Stimulated activated CD4-positive, alpha-beta T cell treated with anti-CD3 and anti-CD28 coated beads, Interleukin-15, amount 100 ng/mL, for 48 hours (primary cell): ENCODE measurements at regions not wholly inside any gene's neighbourhood (a gene's known extent, or its start where the extent isn't known, plus 50 kb on each side); places are given as distances from the start of the nearest gene placed in this dataset.
"Not testable (repeated sequence)": the region's sequence is repeated elsewhere in the genome, so short reads cannot be mapped to it uniquely, and the experiment has no call there.

Source experiments
- DNase-seq, 2 donors: peaks; one replicate each; pipeline ENCODE4 v3.0.0-alpha.2; 2020; ENCODE audit warnings: low read depth in 2 of 2

- no peak for DNase-seq
These were observed 231.3 kb downstream of the ERMARD start for GRCh38 chr6:169982461-169983386.

GRCh38 chr6:169981969-169982368, 230.5 kb downstream of the ERMARD start:
- no peak for DNase-seq

GRCh38 chr6:169981568-169981967, 230.1 kb downstream of the ERMARD start:
- no peak for DNase-seq

DNA sequence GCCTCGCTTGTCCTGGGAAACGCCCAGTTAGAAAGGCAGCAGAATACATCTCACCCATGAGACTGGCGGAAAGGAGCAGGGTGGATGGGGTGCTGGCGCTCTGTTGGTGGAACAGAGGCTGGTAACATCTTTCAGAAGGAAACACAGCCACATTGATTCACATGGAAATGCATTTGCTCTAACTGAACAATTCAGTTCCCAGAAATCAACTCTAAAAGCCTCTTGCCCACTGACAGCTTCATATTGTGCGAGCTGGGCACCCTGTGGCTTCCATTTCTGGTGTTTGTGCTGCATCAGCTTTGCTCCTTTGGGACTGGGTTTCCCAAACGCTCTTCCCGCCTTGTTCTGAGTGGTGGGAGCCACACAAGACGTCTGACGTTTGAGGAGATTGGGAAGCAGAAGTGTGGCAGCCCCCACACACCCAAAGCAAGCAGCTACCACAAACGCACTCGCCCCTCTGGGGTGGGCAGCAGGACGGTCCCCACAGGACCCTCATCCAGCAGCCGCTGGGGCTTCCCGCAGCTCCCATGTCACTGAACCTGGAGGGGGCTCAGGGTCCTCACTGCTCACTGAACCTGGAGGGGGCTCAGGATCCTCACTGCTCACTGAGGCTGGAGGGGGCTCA, 229.5 kb downstream of the ERMARD start:
- DNase-seq = no peak

GRCh38 chr6:169979873-169980432, 228.5 kb downstream of the ERMARD start:
- DNase-seq = no peak

DNA sequence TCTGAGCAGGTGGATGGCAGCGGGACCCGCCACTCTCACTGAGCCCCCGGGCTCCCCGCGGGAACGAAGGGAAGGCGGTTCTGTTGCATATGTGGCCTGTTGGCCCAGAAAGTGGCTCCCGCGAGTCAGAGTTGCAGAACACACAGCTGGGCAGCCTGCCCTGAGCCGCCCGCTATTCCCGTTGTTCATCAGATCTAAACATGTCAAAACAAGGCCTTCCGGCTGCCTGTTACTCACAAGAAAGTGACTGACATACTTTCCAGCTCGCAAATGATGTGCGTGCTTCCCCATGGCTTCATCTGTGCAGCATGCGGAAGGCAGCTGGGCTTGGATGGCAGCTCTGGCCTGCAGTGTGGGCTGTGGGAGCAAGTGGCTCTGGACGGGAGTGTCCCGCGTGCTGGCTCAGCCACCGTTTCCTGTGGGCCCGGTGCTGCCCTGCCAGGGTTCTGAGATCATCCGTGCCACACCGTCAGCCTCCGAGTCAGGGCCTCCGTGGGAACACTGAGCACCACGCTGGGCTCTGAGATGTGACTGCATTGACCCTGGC, 227.3 kb downstream of the ERMARD start:
- DNase-seq = no peak

DNA sequence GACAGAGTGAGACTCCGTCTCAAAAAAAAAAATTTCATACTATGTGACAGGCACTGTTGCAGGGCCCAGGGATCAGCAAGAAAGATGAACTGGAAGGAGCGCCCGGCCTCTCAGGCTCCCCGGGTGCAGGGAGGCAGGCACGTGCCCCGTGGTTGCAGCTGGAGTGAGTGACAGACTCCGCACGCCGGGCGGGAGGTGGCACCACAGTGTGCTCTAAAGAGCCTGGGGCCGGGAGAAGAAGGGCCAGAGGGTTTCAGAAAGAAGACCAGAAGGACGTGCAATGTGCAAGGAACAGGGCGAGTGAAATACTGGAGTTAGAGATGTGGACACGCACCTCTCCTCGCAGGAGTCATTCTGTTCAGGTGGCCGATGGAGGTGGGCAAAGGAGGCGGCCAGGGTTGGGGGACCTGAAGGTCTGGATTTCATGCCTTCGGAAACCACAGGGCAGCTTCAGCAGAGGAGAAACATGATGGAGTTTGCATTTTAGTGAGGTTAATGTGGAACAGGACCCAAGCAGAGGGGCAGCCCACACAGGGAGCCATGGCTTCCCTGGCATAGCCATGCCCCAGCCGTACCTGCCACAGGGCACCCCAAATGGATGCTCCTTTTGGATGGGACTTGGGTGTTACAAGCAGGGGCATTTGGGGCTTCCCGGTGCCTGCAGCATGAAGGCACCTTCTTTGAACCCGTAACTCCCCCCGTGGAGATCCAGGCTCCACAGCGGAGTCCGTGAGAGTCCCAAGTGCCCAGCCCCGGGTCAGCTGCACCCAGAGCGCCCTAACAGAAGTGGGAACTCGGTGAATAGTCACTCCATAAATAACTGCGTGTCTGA, 226.2 kb downstream of the ERMARD start:
- DNase-seq = no peak

- no peak for DNase-seq
These were observed 225.1 kb downstream of the ERMARD start for GRCh38 chr6:169976301-169977081.

DNA sequence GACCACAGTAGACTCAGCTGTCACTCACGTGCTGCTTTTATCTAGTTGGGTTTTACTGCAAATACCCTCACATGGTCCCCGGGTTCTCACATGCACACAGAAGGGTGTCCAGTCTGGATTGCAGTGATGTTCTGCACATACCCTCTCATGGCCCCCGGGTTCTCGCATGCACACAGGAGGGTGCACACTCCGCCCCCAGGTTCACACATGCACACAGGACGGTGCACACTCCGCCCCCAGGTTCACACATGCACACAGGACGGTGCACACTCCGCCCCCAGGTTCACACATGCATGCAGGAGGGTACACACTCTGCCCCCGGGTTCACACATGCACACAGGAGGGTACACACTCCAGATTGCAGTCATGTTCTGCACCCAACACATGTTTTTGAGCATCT, 224.3 kb downstream of the ERMARD start:
- DNase-seq = no peak

DNA sequence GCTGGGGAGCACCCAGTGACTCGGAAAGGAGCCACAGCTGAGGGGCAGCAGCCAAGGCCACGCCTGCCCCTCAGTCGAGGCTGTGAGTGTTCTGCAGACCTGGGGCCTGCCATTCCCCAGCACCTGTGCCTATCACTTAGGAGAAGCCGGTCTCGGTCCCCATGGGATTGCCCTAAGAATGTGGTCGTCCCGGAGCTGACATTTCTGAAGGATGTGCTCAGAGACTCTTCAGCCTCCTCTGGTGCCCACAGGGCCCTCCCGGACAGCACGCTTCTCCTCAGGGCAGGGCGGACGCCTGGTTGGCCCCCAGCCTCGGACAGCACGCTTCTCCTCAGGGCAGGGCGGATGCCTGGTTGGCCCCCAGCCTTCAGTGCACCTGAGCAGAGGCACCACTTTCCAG, 223.9 kb downstream of the ERMARD start:
- DNase-seq = no peak

GRCh38 chr6:169974663-169975062, 223.2 kb downstream of the ERMARD start:
- DNase-seq = no peak

DNA sequence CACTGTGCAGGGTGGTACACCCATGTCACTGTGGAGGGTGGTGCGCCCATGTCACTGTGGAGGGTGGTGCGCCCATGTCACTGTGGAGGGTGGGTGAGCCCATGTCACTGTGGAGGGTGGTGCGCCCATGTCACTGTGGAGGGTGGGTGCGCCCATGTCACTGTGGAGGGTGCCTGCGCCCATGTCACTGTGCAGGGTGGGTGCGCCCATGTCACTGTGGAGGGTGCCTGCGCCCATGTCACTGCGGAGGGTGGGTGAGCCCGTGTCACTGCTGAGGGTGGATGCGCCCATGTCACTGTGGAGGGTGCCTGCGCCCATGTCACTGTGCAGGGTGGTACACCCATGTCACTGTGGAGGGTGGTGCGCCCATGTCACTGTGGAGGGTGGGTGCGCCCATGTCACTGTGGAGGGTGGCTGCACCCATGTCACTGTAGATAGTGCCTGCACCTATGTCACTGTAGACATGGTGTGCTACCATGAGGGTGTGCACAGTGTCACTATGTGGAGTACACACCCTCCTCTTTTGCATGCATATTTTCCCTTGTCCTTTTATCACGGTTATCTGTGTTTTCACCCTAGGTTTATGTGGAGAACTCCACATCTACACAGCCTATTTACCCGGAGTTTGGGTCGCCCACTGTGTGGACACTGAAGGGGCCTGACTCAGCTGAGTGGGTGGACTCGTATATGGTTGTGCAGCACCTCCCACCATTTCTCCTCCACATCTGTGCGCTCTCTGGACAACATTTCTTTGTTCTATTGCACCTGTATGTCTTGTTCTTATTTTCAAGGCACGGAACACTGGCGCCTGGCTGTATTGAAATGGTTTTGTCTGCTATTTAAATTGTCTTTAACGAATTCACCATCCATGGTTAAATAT, 222.4 kb downstream of the ERMARD start:
- DNase-seq = not testable (repeated sequence)

GRCh38 chr6:169972736-169973135, 221.3 kb downstream of the ERMARD start:
- no peak for DNase-seq

DNA sequence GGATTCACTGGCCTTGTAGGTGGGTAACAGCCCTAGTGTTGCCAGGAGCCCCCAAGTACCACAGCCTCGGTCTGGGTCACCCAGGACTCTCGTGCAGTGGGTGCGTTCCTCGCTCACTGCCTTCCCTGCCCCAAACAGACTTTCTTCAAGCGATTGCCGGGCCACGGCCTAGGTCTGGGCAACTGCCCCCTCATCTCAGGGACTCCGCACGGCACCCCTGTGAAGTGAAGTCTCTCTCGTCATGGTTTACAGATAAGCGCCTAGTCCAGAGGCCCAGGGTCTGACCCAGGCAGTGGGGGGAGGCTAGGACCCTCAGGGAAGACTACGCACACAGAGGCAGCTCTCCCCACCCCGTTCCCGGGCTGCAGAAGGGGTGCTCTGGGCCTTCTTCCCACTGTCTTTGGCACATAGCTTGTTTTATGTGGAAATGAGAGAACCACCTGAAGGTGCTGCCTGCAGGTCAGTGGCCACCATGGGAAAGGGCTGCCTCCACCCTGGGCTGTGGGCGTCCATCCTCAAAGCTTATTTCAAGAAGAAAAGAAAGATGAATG, 220.8 kb downstream of the ERMARD start:
- DNase-seq = no peak

DNA sequence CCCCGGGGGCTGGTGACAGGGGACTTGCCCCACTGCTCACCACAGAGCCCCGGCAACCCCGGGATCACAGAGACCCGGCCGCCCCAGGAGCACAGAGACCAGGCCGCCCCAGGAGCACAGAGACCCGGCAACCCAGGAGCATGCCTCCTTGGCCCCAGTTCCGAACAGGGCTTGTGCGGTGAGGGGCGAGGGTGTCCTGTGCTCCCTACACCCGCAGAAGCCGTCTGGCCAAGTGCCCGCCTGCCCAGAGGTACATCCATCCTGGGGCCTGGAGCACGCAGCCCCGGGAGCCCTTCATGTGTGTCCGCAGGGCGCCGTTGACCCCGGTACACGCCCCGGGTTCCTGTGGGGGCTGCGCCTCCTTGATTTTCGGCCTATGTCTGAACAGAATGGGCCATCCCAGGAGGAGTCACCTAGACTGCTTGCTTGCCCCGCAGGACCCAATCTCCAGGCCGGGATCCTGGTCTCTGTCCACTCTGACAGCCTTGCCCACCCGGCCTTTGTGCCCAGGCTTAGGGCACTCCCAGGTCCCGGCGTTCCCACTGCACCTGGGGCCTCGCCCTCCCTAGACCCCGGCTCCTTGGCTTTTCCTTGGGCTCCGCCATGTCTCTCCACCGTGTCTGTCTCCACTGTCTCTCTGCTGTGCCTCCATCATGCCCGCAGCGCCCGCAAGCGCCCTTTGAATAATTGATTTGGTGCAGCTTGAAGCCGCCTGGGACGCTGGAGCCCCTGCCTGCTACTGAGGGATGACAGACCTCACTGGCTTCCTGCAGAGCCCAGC, 219.8 kb downstream of the ERMARD start:
- DNase-seq = no peak

GRCh38 chr6:169970306-169970988, 219.0 kb downstream of the ERMARD start:
- DNase-seq = no peak

DNA sequence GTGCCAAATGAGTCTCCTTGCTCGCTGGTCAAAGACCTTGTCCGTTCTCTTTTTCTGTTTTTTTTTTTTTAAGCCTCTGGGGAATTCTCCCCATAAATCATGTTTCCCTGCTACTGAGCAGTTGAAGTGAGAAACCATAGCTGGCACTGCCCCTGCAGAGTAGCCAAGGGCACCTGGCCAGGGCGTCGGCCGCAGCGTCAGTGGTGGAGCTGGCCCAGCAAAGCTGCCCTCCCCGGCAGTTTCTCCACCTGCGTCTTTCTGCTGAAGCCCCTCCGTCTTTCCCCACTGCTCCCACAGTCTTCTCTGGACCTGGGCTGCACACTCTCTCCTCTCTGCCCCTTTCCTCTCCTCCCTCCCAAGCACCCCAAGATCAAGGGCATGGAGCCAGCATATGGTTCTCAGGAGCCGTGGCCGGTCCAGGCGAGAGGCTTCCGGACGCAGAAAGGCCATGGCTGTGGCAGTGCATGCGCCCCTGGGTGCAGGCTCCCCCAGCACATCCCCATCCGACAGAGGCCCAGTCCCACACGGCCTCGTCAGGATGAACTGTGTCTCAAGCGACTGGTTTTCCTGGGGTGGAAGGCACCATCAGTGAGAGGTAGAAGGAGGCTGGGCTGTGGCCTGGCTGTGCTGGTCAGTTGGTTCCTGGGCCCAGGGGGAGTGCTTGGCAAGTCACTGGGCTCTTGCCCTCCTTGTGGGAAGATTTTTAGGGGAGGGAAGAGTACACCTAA, 218.1 kb downstream of the ERMARD start:
- DNase-seq = no peak
